OCI-LY1 (cell line): ENCODE measurements at regions not wholly inside any gene's neighbourhood (a gene's known extent, or its start where the extent isn't known, plus 50 kb on each side); places are given as distances from the start of the nearest gene placed in this dataset.

Source experiments
- H2AFZ ChIP-seq: fragments of 200-600 bp; sonication (generic), shearing (Covaris generic); 2 replicates; pipeline ENCODE4 v1.6.0; 2014; ENCODE audit warnings: antibody characterized with exemption, mild to moderate bottlenecking, low read length
- H3F3A ChIP-seq: fragments of 200-600 bp; sonication (generic), shearing (Covaris generic); 2 replicates; pipeline ENCODE4 v1.6.0; 2014; ENCODE audit warnings: mild to moderate bottlenecking, antibody characterized with exemption, low read length, moderate library complexity; ENCODE audit not compliant: insufficient read depth
- H3K27ac ChIP-seq: fragments of 200-600 bp; sonication (generic); 2 replicates; pipeline ENCODE4 v1.5.1; 2014; ENCODE audit warnings: low read length, mixed run types, mild to moderate bottlenecking, low read depth; ENCODE audit not compliant: poor library complexity, severe bottlenecking
- H3K27me3 ChIP-seq: fragments of 200-600 bp; sonication (generic); 2 replicates; pipeline ENCODE4 v1.6.0; 2014; ENCODE audit warnings: antibody characterized with exemption, mild to moderate bottlenecking, low read length, moderate library complexity; ENCODE audit not compliant: insufficient read depth
- H3K36me3 ChIP-seq: fragments of 200-600 bp; sonication (generic); 2 replicates; pipeline ENCODE4 v1.6.1; 2014; ENCODE audit warnings: mild to moderate bottlenecking, antibody characterized with exemption, low read length, moderate library complexity, mixed read lengths; ENCODE audit not compliant: insufficient read depth
- H3K4me1 ChIP-seq: fragments of 200-600 bp; sonication (generic); 2 replicates; pipeline ENCODE4 v1.5.1; 2014; ENCODE audit warnings: mild to moderate bottlenecking, low read length, moderate library complexity; ENCODE audit not compliant: insufficient read depth, severe bottlenecking
- H3K4me2 ChIP-seq: fragments of 200-600 bp; sonication (generic), shearing (Covaris generic); 2 replicates; pipeline ENCODE4 v1.6.1; 2014; ENCODE audit warnings: low read length
- H3K4me3 ChIP-seq: fragments of 200-600 bp; sonication (generic); 2 replicates; pipeline ENCODE4 v1.5.1; 2014; ENCODE audit warnings: low read length, low read depth, mild to moderate bottlenecking, mixed read lengths; ENCODE audit not compliant: poor library complexity, severe bottlenecking
- H3K79me2 ChIP-seq: fragments of 200-600 bp; shearing (Covaris generic); 2 replicates; pipeline ENCODE4 v1.6.1; 2016; ENCODE audit warnings: mixed run types, low read length, mixed read lengths; ENCODE audit not compliant: insufficient read depth
- H3K9ac ChIP-seq: fragments of 200-600 bp; sonication (generic), shearing (Covaris generic); 2 replicates; pipeline ENCODE4 v1.6.1; 2014; ENCODE audit warnings: mild to moderate bottlenecking, low read length, mixed read lengths
- H3K9me2 ChIP-seq: fragments of 200-600 bp; sonication (generic), shearing (Covaris generic); 2 replicates; pipeline ENCODE4 v1.6.1; 2014; ENCODE audit warnings: low read depth, mild to moderate bottlenecking, low read length, mixed read lengths
- H3K9me3 ChIP-seq: fragments of 200-600 bp; shearing (Covaris generic); 2 replicates; pipeline ENCODE4 v1.6.1; 2014; ENCODE audit warnings: low read length, mixed read lengths
- H4K20me1 ChIP-seq: fragments of 200-600 bp; sonication (generic), shearing (Covaris generic); 2 replicates; pipeline ENCODE4 v1.6.0; 2016; ENCODE audit warnings: mild to moderate bottlenecking, low read length; ENCODE audit not compliant: insufficient read depth
- EZH2 ChIP-seq: fragments of 200-600 bp; sonication (generic), shearing (Covaris generic); IDR thresholded peaks from 2 replicates; pipeline ENCODE4 v1.8.0; 2017; ENCODE audit warnings: borderline replicate concordance, mixed run types, mild to moderate bottlenecking, antibody characterized with exemption, low read length, moderate library complexity, mixed read lengths
- TF ChIP-seq, protein P1 (sequence below): fragments of 200-600 bp; sonication (generic), shearing (Covaris generic); IDR thresholded peaks from 2 replicates; pipeline ENCODE4 v1.5.1; 2017; ENCODE audit warnings: mild to moderate bottlenecking, antibody characterized with exemption, low read length, moderate library complexity, mixed read lengths

DNA sequence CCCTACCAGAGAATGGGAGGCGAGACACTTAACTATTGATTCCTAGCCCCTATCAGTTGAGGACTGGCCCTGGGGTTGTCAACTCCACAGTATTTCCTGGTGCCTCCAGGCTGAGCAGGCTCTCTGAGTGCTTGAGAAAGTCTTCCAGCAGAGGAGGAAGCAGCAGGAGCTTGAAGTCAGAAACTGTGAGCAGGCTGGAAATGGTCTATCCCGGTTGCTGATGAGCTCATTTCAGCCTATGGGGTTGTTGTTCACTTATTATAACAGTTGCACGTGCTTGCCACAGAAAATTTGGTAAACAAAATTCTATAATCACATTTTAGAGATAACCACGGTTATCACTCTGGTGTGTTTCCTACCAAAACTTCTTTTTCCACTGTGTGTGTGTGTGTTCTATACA is 254.7 kb upstream of the THUMPD2 start:
- no peak overlapping the region for H3K27ac ChIP-seq
- no peaks in the 10 kb centered on the region for H3K9me3 ChIP-seq
- no peak overlapping the region for H2AFZ ChIP-seq
- no peaks in the 10 kb centered on the region for H3K9me2 ChIP-seq
- no peaks in the 10 kb centered on the region for H3K4me1 ChIP-seq
- H3K4me3 ChIP-seq = no peak overlapping the region
- H3K36me3 ChIP-seq = no peaks in the 10 kb centered on the region
- TF ChIP-seq, protein P1, sequence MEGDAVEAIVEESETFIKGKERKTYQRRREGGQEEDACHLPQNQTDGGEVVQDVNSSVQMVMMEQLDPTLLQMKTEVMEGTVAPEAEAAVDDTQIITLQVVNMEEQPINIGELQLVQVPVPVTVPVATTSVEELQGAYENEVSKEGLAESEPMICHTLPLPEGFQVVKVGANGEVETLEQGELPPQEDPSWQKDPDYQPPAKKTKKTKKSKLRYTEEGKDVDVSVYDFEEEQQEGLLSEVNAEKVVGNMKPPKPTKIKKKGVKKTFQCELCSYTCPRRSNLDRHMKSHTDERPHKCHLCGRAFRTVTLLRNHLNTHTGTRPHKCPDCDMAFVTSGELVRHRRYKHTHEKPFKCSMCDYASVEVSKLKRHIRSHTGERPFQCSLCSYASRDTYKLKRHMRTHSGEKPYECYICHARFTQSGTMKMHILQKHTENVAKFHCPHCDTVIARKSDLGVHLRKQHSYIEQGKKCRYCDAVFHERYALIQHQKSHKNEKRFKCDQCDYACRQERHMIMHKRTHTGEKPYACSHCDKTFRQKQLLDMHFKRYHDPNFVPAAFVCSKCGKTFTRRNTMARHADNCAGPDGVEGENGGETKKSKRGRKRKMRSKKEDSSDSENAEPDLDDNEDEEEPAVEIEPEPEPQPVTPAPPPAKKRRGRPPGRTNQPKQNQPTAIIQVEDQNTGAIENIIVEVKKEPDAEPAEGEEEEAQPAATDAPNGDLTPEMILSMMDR = no peak
- no peak for TF ChIP-seq EZH2
- no peak overlapping the region for H3K9ac ChIP-seq
- H3K4me2 ChIP-seq = no peak overlapping the region
- no peaks in the 10 kb centered on the region for H3F3A ChIP-seq
- no peaks in the 10 kb centered on the region for H3K79me2 ChIP-seq
- H3K27me3 ChIP-seq = no peaks in the 10 kb centered on the region
- no peaks in the 10 kb centered on the region for H4K20me1 ChIP-seq

DNA sequence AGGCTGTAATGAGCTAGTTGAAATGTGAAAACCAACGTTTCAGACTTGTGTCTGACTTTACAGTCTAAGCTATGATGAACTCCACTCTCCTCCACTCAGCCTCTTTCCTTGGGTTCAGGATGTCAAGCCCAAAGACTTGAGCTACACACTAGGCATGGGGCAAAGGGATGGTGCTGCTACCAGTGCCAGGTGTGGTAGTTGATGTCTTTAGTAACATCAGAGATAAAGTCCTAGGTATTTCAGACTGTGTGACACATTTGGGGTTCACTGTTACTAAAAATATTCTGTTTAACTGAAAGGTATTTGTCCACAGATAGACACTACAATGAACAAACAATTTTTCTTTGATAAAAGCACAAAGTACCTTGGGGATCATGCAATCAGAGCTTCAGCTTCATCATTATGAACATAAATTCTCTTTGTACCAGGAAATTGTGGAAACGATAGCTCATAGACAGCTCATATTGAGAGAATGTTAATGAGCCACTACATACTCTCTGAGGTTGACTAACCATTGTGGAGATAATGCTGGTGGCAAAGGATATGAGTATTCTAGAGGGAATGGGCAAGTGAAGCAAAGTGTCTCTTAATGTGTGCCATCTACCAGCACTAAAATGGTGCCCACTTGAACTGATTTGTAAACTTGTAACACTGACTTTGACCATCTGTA is 253.7 kb upstream of the THUMPD2 start:
- no peaks in the 10 kb centered on the region for H3K9me2 ChIP-seq
- H3K9ac ChIP-seq = no peak overlapping the region
- H3K27me3 ChIP-seq = no peaks in the 10 kb centered on the region
- no peaks in the 10 kb centered on the region for H4K20me1 ChIP-seq
- no peaks in the 10 kb centered on the region for H3K9me3 ChIP-seq
- no peaks in the 10 kb centered on the region for H3F3A ChIP-seq
- no peaks in the 10 kb centered on the region for H3K79me2 ChIP-seq
- no peak for TF ChIP-seq EZH2
- no peak overlapping the region for H3K4me3 ChIP-seq
- H3K4me2 ChIP-seq = no peak overlapping the region
- no peaks in the 10 kb centered on the region for H3K36me3 ChIP-seq
- no peak overlapping the region for H3K27ac ChIP-seq
- no peaks in the 10 kb centered on the region for H3K4me1 ChIP-seq
- H2AFZ ChIP-seq = no peak overlapping the region

DNA sequence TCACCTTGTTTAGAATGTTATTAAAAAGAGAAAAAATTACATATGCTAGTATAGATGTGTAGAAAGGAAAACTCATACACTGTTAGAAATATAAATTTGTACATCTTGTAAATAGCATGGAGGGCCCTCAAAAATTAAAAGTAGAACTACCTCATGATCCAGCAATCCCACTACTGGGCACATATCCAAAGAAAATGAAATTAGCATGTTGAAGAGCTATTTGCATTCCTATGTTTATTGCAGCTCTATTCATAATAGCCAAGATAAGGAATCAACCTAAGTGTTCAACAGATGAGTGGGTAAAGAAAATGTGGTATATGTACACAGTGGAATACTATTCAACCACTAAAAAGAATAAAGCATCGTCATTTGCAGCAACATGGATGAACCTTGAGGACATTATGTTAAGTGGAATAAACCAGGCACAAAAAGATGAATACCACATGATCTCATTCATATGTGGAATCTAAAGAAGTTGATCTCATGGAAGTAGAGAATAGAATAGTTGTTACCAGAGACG is 251.5 kb upstream of the THUMPD2 start:
- H2AFZ ChIP-seq = no peak overlapping the region
- H4K20me1 ChIP-seq = no peaks in the 10 kb centered on the region
- no peaks in the 10 kb centered on the region for H3K27me3 ChIP-seq
- no peaks in the 10 kb centered on the region for H3K9me2 ChIP-seq
- H3K36me3 ChIP-seq = no peaks in the 10 kb centered on the region
- no peak overlapping the region for H3K9ac ChIP-seq
- TF ChIP-seq, protein P1 = no peak
- no peak for TF ChIP-seq EZH2
- H3K4me3 ChIP-seq = no peak overlapping the region
- H3K4me1 ChIP-seq = no peaks in the 10 kb centered on the region
- H3K4me2 ChIP-seq = no peak overlapping the region
- no peaks in the 10 kb centered on the region for H3K79me2 ChIP-seq
- no peak overlapping the region for H3K27ac ChIP-seq
- H3F3A ChIP-seq = no peaks in the 10 kb centered on the region
- H3K9me3 ChIP-seq = no peaks in the 10 kb centered on the region
